MV-4-11 (cell line): ENCODE measurements at regions not wholly inside any gene's neighbourhood (a gene's known extent, or its start where the extent isn't known, plus 50 kb on each side); places are given as distances from the start of the nearest gene placed in this dataset.
"Not testable (repeated sequence)": the region's sequence is repeated elsewhere in the genome, so short reads cannot be mapped to it uniquely, and the experiment has no call there.

Experiments used
- DNase-seq: peaks from one replicate; lab custom pipeline; 2025; lab: John Stamatoyannopoulos, UW

DNA sequence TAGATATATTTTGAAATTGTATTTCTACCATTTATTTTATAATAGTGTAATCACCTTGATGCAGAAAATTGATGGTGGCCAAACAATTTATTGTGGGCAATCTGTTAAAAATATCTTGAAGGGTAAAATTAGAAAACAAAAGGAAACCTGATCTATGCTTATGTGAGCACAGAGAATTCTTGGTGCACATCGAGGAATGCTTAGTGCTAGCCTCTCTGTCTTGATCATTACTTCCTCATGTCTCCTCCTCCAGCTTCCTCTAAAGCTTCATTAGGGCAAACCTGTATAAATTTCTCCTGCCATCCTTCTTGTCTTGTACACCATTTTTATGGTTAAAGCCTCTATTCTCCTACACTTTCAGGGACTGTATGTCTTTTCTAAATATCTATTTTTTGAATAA lies 725.8 kb downstream of the RAPGEF2 start:
- DNase-seq = no peak

DNA sequence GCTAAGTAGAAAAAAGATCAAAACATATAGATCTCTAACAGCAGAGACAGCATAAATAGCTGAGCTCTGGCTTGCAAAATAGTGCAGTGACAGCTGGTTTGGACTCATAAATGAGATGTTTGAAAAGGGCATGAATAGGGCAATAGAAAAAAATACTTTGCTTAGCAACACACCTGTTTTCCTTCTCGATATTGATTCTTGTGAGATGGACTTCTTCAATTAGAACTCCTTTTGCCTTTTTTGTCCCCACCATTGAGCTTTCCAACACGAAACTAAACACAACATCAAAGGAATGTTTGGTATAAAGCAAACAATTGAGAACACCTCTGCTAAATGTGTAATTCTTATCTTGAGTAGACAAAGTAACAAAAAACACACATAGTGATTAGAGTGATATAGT lies 726.3 kb downstream of the RAPGEF2 start:
- no peak for DNase-seq

DNA sequence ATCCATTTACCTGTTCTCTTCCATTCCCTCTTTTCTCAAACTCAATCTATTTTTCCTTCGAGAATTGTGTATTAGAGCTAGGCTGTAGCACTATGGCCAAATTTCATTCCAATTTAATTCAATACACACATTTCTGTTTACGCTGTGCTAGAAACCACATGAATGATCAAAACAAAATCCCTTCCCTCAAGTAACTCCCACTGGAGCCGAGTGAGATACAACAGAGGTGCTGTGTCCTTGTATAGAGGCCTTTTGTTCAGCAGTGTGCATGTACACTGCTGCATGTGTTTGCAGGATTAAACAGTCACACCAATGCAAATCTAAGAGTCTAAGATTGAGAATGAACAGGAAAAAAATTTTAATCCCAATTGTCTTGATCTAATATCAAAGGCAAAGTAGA lies 734.2 kb downstream of the RAPGEF2 start:
- no peak for DNase-seq

DNA sequence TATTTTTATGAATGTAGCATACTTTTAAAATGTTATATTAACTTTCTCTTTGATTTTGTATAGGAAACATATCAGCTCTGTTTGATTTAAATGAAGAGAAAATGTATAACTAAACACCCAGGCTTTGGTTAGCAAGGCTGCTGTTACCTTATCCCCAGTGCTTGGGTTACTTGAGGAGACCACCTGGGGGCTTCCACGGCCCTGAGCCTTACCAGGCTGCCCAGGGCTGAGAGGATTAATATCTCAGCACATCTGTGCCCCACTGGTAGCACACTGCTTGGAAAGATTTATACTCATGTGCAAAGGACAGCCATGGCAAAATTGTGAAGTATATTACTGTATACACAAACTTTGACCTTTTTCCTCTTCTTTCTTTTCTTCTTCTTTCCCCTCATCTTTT lies 752.9 kb downstream of the RAPGEF2 start:
- no peak for DNase-seq

DNA sequence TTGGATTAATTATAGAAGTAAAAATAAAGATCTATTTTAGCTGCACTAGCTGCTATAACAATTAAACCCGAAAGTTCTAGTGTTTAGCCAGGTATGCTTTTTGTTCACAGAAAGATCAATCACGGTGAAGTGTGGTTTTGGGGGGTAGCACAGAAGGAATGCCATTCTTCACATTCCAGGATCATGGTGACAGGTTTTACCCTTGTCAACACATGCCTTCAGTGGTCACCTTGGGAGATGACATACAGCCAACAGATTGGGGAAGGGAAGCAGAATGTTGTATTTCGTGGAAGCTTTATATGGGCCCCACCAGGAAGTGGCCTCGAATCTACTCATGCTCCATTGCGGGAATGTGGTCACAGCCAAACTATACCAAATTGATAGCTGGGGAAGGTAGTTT lies 753.6 kb downstream of the RAPGEF2 start:
- no peak for DNase-seq

DNA sequence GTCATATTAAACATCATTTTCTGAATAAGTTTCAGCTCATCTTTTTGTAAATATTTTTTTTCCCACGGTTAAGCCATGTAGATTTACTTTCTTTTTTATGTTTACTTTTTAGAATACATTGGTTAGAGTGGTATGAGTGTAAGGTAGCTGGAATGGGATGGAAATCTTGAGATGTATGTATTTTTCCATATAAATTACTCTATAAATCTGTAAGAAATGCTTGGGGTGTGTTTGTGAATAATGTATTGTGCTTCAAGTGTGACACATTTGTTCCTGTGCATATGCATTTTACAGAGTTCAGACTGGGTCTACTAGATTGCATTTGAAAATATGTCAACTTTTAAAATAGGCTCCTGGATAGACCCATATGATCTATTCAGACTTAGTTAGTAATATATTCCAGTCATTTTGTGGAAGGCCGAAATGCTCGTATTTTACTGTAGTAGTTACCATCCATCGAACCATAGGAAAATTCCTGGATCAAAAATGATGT lies 756.8 kb downstream of the RAPGEF2 start:
- no peak for DNase-seq

DNA sequence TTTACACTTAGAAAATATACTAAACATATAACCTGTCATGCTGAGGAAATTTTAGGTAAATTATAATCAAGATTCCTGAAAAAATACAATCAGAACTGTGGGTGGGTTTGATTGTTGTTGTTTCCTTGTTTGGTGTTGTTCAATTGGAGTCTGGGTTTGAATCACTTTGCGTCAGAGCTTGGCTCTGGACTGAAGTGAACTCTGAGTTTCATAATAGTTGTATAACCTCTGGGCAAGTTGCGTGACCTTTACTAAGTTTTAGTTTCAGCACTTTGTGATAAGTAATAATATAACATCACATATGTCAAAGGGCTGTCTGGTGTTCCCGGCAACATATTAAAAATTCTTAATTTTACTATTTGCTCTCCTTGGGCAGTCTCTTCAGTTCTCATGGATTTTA lies 758.1 kb downstream of the RAPGEF2 start:
- DNase-seq = no peak

DNA sequence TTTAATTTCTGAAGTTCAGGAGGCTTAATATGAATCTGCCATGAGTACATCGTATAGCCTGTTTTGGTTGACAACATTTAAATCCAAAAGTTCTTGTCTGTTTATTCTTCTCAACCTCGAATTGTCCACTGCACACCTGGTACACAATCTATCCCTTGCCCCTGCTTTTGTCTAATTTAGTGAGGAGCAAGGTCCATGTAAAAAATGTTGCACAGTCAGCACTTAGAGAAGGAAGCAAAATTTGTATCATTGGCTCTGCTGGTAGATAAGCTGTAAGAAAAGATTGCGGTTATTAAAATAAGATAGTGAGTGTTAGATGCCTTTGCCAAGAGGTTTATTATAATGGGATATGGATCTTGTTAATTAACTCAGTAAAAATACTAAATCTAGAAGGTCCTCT lies 761.5 kb downstream of the RAPGEF2 start:
- DNase-seq = no peak

DNA sequence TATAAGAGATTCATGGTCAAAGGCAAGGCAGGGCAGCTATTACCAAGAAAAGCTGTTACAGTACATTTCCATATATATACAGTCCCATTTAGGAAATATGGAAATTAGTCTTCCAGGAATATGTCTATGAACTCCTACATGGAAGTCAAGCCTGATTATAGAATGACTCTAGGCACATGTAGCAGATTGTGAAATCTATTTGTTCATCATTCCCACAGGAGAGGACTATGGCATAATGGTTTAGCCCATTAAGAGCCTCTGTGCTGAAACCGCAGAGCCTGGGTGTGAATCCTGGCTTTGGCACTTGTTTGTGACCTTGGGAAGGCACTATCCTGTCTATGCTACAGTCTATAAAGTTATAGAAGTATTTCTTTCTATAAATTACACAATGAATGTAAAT lies 764.8 kb downstream of the RAPGEF2 start:
- DNase-seq = no peak

DNA sequence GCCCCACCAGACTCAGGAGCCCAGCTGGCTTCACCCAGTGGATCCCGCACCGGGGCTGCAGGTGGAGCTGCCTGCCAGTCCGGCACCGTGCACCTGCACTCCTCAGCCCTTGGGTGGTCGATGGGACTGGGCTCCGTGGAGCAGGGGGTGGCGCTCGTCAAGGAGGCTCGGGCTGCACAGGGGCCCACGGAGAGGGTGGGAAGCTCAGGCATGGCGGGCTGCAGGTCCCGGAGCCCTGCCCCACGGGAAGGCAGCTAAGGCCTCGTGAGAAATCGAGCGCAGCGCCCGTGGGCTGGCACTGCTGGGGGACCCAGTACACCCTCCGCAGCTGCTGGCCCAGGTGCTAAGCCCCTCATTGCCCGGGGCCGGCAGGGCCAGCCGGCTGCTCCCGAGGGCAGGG lies 766.1 kb downstream of the RAPGEF2 start:
- not testable (repeated sequence) for DNase-seq

DNA sequence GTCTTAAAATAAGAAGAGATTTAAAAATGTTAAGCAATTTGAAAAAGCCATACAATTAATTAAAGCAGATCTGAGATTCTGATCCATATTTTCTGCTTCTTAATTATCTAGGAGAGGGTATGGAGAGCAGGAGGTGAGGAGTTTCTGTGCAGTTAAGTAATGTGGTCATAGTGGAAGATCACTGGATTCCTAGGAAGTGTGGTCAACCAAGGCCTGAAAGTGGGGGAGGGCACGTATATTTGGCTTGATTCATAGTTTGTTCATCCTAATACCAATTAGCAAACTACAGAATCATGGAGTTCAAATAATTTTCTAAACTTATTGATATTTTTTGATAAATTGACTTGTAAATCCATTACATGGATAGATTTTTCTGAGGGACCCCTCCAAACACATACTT lies 768.3 kb downstream of the RAPGEF2 start:
- DNase-seq = no peak

DNA sequence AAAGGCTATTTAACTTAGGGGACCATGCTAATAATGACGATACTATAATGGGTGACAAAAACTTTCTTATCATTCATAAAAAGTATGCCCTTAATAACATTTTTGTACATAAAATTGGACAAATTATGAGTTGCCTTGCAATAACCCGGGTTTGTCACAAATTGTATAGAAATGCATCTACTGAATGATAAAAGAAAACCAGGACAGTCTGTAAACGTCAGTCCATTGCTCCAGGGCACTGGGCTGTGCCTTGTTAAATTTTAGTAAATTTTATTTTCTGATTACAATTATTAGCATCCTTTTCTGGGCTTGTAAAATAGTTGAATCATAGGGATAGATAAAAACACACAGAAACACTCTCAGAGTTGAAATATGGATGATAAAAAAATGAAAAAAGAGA lies 778.3 kb downstream of the RAPGEF2 start:
- no peak for DNase-seq

DNA sequence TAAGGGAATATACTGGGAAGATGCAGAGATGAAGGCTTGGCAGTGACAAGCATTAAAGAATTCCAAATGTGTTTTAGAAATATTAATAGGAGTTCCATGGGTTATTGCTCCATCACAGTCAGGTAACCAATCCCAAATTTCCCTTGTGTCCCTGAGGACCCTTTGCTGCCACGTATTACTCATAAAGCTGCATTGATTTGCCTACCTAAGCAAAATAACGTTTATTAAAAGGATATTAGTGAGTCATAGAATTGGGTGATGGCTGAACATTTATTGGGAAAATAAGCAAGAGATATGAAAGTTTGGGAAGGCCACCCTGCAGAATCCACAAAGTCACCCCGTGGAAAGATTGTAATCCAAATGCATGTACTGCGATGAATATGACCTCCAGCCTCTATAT lies 782.1 kb downstream of the RAPGEF2 start:
- no peak for DNase-seq

DNA sequence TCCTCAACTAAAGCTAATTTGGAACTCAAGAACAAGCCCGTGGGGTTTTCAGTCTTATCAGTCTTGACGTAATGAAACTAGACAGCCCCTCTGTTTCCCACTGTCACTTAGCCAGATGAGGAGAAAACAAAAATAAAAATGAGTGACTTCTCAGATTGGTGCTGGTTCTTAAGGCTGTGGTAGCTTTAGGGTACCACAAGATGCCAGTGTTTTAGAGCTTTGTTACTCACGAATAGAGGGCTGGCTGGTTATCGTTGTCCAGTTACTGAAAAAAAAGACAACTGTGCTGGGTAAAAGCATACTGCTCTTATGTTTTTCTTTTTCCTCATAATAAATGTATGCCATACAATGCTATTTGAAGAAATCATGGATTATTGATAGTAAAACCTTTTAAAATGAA lies 796.7 kb downstream of the RAPGEF2 start:
- no peak for DNase-seq

DNA sequence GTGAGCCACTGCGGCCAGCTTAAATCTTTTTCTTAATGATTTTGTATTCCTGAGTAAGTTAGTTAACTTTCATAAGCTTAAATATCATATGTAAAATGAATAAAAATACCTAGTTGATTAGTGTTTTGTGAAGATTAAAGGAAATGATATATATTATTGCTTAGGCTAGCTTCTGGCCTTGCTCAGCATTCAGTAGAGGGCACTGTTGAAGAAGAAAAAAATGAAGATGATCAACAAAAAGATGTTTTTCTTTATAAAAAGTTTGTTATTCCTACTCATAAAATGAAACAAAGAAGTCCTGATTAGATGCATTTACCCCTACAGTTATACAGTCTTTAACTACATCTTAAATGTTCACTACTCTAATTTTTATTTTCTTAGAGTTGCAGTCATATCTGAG lies 797.7 kb downstream of the RAPGEF2 start:
- no peak for DNase-seq

DNA sequence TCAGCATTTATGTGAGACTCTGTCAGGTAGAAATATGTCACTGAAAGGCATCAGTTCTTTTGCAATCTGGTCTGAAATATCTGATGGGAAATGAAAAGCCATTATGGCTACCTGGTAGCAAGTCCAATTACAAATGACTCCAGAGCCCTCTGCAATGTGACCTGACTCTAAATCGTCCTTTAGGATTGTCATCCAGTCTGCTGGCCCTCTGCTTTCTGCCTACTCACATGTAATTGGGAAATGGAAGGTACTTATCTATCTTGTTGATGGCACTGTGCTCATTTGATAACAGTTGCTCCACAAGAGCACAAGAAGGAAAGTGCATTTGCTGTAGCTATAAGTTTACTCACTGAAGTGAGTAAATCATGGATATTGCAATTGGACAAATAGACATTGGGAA lies 799.8 kb downstream of the RAPGEF2 start:
- no peak for DNase-seq

DNA sequence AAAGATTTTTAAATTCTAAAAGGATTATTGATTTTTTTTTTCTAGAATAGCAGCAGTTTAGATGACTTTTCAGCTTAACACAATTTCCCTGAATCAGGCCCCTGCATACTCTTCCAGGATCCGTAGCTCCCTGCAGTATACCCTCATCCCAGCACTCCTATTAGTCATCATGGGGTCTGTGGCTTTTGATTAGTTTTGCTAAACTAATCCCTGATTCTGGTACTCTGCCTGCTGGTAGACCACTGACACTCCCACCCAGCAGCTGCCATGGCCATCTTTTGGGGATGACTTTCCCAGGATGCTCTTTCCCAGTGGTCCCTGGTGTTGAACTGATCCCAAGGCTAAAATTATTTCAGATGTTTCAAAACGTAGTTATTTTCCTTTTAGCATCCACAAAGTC lies 802.0 kb downstream of the RAPGEF2 start:
- DNase-seq = no peak

DNA sequence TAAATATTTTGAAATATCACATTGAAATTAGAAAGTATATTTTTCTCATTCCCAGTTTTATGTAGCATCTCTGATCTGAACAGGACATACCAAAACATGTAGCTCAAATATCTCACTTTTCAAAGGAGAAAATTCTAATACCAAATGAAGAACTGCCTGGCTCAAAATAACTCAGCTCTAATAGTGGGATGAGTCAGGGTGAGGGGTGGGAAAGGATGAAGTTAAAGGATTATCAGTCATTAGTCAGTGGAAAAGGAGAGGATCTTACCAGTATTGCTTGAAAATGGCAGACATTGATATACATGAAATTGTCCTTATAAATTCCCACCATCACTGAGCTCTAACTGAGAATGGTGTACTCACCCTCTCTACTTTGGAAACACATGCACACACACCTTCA lies 803.2 kb downstream of the RAPGEF2 start:
- no peak for DNase-seq

DNA sequence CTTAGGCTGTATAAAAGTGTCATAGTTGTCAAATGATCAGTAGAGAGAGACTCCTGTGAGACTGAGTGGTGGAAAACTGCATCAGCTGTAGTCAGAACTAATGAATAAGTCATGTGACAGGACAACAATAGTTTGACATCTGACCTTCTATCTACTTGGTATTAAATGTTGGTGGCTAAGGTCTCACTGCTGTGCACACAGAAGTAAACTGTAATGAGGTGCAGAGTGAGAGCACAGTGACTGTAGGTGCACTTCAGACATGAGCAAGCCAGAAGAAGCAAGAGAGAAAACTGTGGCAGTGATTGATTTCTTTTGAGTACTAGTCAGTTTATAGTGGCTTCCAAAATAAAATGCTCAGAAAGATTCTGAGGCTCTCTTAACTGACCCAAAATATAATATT lies 803.6 kb downstream of the RAPGEF2 start:
- no peak for DNase-seq

DNA sequence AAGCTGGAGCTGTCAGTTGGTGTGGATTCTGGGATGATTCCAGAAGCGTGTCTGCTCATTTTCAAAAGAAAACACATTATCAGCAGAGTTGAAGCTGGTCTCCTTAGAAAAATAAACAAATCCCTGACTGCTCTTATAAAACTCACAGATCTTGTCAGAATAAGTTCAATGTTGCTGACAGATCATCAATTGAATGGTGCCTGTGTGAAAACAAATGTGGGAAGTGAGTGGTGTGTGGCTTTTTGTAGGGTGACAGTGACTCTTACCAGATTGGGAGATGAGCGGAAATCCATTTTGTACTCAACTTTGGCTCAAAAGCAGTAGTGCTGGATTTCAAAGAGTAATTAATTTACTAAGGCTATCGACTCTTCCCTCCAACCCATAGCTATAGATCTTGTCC lies 807.8 kb downstream of the RAPGEF2 start:
- no peak for DNase-seq

DNA sequence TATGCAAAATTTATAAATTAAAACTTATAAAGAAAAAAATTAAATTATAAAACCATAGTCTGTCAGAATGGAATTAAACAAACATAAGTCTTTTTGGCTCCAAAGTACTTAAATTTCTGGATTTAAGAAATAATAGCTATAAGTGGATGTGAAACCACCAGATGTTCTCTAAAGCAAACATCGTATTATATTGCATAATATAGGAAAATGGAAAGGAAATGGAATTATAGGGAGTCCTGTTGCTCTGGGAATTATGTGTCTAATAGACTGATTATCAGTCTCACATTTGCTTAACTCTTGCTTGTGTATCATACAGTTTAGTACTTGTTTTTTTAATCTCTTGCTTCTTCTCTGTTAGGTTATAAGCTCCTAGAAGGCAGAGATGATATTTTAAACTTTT lies 819.2 kb downstream of the RAPGEF2 start:
- DNase-seq = no peak

DNA sequence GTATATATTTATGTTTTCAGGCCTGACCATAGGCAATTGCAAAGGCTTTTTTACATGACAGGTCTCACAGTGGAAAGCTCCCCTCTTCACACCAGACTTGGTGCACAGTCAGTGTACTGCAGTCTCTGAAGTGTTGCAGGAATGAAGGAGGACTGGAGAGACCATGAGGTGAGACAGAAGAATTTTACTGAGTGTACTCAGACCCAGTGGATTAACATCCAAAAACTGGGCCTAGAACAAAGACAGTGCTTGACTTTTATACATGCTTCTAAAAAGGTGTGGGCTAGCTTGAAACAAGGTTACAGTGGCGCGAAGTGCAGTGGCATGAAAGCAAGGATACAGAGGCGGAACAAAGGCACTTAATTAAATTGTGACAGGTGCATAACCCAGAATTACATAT lies 822.9 kb downstream of the RAPGEF2 start:
- DNase-seq = no peak

DNA sequence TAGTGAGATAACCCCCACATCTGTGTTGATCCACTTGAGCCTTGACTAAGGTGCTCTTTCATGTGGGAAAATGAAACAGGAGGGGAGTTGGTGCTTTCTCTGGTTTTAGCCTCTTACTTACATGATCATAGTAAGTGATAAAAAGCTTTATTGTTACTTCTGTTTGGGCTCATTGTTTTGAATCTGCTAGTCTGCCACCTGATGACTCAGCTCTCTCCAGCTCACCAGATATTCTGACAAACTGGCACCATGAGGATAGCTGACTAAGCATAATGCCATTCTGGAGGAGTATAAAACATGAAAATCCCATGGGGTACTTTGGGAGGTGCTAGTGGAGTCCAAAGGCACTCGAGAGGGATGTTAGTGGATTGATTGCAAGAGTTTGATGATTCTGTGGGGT lies 824.0 kb downstream of the RAPGEF2 start:
- no peak for DNase-seq

DNA sequence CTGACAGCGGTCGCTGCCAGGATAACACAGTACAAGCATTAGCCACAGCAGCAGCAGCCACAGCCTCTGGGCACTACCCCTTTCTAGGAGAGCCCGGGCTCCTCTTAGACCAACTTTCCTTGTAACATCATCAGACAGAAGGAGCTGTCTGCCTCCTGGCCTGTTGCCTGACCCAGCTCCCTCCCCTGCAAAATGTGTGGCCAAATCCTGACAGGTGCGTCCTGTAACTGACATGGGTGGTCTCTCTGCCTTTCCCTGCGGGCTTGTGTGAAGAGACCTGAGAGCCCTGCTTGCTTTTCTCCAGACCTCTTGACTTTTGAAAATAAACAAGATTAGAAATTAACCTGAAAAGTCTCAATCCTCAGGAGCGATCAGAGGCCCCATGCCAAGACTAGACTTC lies 824.9 kb downstream of the RAPGEF2 start:
- DNase-seq = no peak

DNA sequence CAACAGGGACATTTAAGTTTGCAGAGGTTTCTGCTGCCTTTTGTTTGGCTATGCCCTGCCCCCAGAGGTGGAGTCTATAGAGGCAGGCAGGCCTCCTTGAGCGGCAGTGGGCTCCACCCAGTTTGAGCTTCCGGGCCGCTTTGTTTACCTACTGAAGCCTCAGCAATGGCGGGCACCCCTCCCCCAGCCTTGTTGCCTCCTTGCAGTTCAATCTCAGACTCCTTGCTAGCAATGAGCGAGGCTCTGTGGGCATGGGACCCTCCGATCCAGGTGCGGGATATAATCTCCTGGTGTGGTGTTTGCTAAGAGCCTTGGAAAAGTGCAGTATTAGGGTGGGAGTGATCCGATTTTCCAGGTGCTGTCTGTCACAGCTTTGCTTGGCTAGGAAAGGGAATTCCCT lies 831.7 kb downstream of the RAPGEF2 start:
- not testable (repeated sequence) for DNase-seq
